Choroid plexus epithelial cell (primary cell): ENCODE measurements at regions not wholly inside any gene's neighbourhood (a gene's known extent, or its start where the extent isn't known, plus 50 kb on each side); places are given as distances from the start of the nearest gene placed in this dataset.

Experiments
- DNase-seq: peaks from one replicate; pipeline ENCODE4 v3.0.0-alpha.2; 2010; ENCODE audit warnings: low read depth
- H3K4me3 ChIP-seq: 2 replicates; pipeline ENCODE4 v1.5.1; 2011; ENCODE audit warnings: low read depth, mild to moderate bottlenecking, control low read depth, low read length, moderate library complexity
- TF ChIP-seq, protein P1 (sequence below): conservative IDR thresholded peaks from 2 replicates; pipeline ENCODE4 v1.5.1; 2011; ENCODE audit warnings: low read depth, mild to moderate bottlenecking, control low read depth, inconsistent platforms, low read length, moderate library complexity

DNA sequence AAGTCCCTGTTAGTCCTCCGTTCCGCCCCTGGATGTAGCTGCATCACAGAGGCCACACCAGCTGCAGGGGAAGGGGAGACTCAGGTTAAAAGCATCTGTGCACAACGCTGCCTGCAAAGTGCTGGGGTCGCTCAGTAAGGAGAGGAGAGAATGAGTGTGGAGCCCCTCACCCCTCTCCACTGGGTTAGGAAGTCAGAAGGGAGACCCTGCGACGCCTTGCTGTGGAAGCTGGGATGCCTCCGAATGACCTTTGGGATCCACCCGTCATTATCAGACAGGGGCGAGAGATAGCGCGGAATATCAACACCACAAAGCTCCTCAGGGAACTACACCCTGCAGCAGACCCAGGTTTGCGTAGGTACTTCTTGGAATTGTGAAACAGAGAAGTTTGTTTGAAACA lies 167.7 kb upstream of the SHH start:
- TF ChIP-seq, protein P1, sequence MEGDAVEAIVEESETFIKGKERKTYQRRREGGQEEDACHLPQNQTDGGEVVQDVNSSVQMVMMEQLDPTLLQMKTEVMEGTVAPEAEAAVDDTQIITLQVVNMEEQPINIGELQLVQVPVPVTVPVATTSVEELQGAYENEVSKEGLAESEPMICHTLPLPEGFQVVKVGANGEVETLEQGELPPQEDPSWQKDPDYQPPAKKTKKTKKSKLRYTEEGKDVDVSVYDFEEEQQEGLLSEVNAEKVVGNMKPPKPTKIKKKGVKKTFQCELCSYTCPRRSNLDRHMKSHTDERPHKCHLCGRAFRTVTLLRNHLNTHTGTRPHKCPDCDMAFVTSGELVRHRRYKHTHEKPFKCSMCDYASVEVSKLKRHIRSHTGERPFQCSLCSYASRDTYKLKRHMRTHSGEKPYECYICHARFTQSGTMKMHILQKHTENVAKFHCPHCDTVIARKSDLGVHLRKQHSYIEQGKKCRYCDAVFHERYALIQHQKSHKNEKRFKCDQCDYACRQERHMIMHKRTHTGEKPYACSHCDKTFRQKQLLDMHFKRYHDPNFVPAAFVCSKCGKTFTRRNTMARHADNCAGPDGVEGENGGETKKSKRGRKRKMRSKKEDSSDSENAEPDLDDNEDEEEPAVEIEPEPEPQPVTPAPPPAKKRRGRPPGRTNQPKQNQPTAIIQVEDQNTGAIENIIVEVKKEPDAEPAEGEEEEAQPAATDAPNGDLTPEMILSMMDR, result no peak
- H3K4me3 ChIP-seq, result no peak overlapping the region
- DNase-seq, result no peak

DNA sequence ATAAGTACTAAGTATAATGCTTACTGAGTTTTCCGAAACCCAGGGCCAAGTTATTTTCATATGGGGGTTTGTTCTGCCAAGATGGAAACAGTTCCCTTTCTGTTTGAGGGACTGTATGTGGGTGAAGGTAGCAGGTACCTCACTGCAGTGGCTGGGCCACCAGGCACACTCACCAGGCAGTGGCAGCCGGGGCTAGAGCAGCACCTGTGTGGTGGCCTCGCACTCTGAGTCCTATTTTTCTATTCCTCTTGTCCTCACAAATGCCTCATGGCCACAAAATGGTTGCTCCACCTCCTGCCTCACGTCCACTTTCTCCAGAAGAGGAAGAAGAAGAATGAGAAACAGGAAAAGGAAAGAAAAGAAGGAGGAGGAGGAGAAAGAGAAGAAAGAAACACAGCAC lies 167.3 kb upstream of the SHH start:
- TF ChIP-seq, protein P1, result no peak
- no peak overlapping the region for H3K4me3 ChIP-seq
- DNase-seq, result no peak

DNA sequence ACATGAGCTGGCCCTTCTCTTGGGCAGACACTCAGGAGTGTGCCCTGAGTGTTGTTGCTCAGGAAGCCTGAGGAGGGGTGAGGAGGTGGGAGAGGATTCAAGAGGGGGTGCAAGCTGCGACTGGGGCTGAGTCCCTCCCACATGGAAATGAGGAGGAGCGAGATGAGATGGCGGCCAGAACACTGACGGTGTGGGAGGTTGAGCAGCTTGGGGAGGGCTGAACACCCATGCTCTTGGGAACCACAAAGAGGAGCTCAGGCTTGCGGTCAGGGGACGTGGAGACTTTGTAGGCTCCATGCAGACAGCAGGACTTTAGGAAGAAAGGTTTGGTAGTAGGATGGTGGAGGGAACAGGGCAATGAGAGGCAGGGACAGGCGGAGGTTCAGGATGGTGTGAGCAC lies 163.2 kb upstream of the SHH start:
- no peak for DNase-seq
- H3K4me3 ChIP-seq, result no peak overlapping the region
- TF ChIP-seq, protein P1, result no peak

DNA sequence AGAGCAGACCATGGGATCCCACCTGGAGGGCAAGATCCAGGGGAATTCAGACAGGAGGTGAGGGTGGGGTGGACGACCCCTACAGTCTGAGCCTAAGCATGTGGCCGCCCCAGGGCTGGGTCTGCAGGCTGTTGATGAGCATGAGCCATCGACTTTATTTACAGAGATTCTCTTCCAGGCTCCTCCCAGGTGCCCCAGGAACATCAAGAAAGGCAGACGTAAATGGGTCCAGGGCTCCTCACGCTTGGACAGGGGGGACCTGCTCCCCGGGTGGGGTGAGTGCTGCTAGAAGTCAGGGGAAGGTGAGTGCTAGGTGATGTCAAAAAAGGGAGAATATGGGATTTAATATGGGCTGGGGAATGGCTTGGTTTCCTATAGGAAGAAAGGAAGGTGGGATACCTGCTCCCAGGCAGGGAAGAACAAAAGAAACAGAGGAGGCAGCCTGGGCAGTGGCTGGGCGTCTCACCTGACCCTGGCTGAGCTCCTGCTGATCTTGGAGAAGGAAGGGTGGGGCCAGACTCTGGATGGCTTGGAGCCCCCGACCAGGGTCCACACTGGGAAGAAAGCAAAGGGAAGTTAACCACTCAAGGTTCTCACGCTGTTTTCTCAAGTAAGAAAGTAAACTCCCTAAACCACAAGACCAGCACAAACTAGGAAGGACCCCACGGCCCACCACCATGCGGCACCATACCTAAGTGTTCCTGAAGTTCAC lies 162.1 kb upstream of the SHH start:
- no peak for DNase-seq
- TF ChIP-seq, protein P1, result no peak
- no peak overlapping the region for H3K4me3 ChIP-seq

DNA sequence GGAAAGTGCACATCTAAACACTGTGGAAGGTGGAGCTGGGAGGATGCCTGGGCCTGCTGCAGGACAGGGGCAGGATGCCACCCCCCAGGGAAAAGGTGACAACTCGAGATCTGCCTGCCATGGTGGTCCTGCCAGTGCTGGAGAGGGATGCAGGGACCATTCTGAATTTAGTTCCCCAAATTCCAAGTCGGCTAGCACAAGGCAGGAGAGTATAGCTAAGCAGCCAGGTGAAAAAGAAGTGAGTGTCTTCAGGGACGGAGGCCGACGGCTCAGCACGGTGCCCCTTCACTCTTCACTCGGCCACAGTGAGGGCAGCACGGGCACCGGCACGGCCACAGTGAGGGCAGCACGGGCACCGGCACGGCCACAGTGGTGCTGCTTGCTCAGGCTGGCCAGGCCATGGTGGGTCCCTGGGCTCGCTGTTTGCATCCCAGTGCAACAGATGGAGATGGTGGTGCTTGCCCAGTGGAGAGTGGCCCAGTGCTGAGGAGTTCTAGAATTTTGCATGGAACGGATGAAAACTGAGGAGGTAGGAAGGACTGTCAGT lies 161.3 kb upstream of the SHH start:
- H3K4me3 ChIP-seq, result no peak overlapping the region
- no peak for DNase-seq
- TF ChIP-seq, protein P1, result no peak

DNA sequence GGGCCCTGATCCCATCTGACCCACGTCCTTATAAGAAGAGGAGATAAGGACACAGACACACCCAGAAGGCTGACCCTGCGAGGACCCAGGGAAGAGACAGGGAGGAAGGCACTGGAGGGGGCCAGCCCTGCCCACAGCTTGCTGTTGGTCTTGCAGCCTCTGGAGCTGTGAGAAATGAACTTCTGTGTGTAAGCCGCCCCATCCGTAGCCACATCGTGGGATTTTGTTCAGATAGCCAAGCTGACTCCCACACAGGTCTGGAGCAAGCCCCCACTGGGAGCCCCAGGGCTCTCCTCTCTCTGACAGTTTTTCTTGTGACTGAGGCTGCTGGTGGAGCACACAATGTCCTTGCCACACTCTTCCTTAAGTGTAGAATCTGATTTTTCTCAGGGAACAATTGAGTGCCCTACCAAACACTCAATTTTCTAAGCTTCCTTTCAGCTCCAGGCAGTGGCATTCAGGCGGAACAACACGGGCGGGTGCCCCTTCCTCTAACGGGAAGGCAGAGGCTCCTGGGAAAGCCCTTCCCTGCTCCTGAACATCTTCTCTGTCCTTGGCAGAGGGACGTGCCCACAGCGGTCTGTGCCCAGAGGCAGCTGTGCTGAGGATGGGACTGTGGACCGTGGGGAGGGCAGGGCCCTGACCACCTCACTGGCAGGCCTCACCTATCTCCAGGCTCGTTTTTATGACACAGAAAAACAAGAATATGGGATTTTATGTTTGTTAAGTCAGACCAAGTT lies 160.6 kb upstream of the SHH start:
- no peak for DNase-seq
- no peak overlapping the region for H3K4me3 ChIP-seq
- TF ChIP-seq, protein P1, result no peak
